ENCODE measurements at regions not wholly inside any gene's neighbourhood (a gene's known extent, or its start where the extent isn't known, plus 50 kb on each side); places are given as distances from the start of the nearest gene placed in this dataset.
A peak's percentile ranks its signal among the peaks of the same experiment; 100 is the strongest.

- H3K4me3 Mint-ChIP-seq: no peak overlapping the region
- peaks cover 2% of the 10 kb centered on the region for H3K4me1 Mint-ChIP-seq (ENCODE audit: low read depth)
- no peaks in the 10 kb centered on the region for H3K36me3 Mint-ChIP-seq (ENCODE audit: low read depth)
- no peak for DNase-seq
- no peak overlapping the region for H3K27ac Mint-ChIP-seq
- H3K9me3 Mint-ChIP-seq: no peaks in the 10 kb centered on the region
- peaks cover 13% of the 10 kb centered on the region for H3K27me3 Mint-ChIP-seq
These were observed 105.1 kb downstream of the TRAPPC11 start for GRCh38 chr4:183763990-183764754.

- Mint-ChIP-seq H3K27ac (no peak overlapping the region), H3K36me3 (ENCODE audit: low read depth) (no peaks in the 10 kb centered on the region), H3K9me3 (no peaks in the 10 kb centered on the region), H3K27me3 (peaks cover 13% of the 10 kb centered on the region), H3K4me1 (ENCODE audit: low read depth) (peaks cover 2% of the 10 kb centered on the region), H3K4me3 (no peak overlapping the region)
- no peak for DNase-seq
These were observed 106.3 kb downstream of the TRAPPC11 start for GRCh38 chr4:183765251-183765911.

- Mint-ChIP-seq H3K9me3 (no peaks in the 10 kb centered on the region), H3K27me3 (peaks cover 13% of the 10 kb centered on the region), H3K4me3 (no peak overlapping the region), H3K27ac (no peak overlapping the region), H3K4me1 (ENCODE audit: low read depth) (peaks cover 2% of the 10 kb centered on the region), H3K36me3 (ENCODE audit: low read depth) (no peaks in the 10 kb centered on the region)
- no peak for DNase-seq
These were observed 107.0 kb downstream of the TRAPPC11 start for GRCh38 chr4:183766140-183766539.

GRCh38 chr4:183770906-183771305, 111.8 kb downstream of the TRAPPC11 start:
- DNase-seq: no peak

GRCh38 chr4:183772361-183772760, 113.3 kb downstream of the TRAPPC11 start:
- no peaks in the 10 kb centered on the region for H3K36me3 Mint-ChIP-seq (ENCODE audit: low read depth)
- H3K9me3 Mint-ChIP-seq: no peaks in the 10 kb centered on the region
- DNase-seq: no peak
- no peaks in the 10 kb centered on the region for H3K4me1 Mint-ChIP-seq (ENCODE audit: low read depth)
- H3K27ac Mint-ChIP-seq: no peak overlapping the region
- no peaks in the 10 kb centered on the region for H3K27me3 Mint-ChIP-seq
- no peak overlapping the region for H3K4me3 Mint-ChIP-seq

More at GRCh38 chr4:183770906-183771305, 111.8 kb downstream of the TRAPPC11 start:
- Mint-ChIP-seq H3K4me1 (ENCODE audit: low read depth) (no peaks in the 10 kb centered on the region), H3K36me3 (ENCODE audit: low read depth) (no peaks in the 10 kb centered on the region), H3K27ac (no peak overlapping the region), H3K27me3 (peaks cover 5% of the 10 kb centered on the region), H3K4me3 (no peak overlapping the region), H3K9me3 (no peaks in the 10 kb centered on the region)

GRCh38 chr4:183773790-183774189, 114.7 kb downstream of the TRAPPC11 start:
- H3K36me3 Mint-ChIP-seq (ENCODE audit: low read depth): no peaks in the 10 kb centered on the region
- no peaks in the 10 kb centered on the region for H3K9me3 Mint-ChIP-seq
- no peak overlapping the region for H3K27ac Mint-ChIP-seq

GRCh38 chr4:183783306-183783705, 121.8 kb upstream of the STOX2 start:
- H3K4me1 Mint-ChIP-seq (ENCODE audit: low read depth): no peaks in the 10 kb centered on the region
- H3K27me3 Mint-ChIP-seq: peaks cover 32% of the 10 kb centered on the region
- H3K4me3 Mint-ChIP-seq: no peak overlapping the region
- no peaks in the 10 kb centered on the region for H3K36me3 Mint-ChIP-seq (ENCODE audit: low read depth)
- DNase-seq: no peak
- H3K27ac Mint-ChIP-seq: no peak overlapping the region
- no peaks in the 10 kb centered on the region for H3K9me3 Mint-ChIP-seq

More at GRCh38 chr4:183773790-183774189, 114.7 kb downstream of the TRAPPC11 start:
- H3K4me3 Mint-ChIP-seq: no peak overlapping the region
- DNase-seq: no peak
- no peaks in the 10 kb centered on the region for H3K4me1 Mint-ChIP-seq (ENCODE audit: low read depth)
- H3K27me3 Mint-ChIP-seq: no peaks in the 10 kb centered on the region

GRCh38 chr4:183783991-183784553, 121.0 kb upstream of the STOX2 start:
- no peak for DNase-seq
- H3K36me3 Mint-ChIP-seq (ENCODE audit: low read depth): no peaks in the 10 kb centered on the region
- no peaks in the 10 kb centered on the region for H3K9me3 Mint-ChIP-seq
- no peak overlapping the region for H3K4me3 Mint-ChIP-seq
- H3K27me3 Mint-ChIP-seq: peaks cover 32% of the 10 kb centered on the region
- H3K27ac Mint-ChIP-seq: no peak overlapping the region
- no peaks in the 10 kb centered on the region for H3K4me1 Mint-ChIP-seq (ENCODE audit: low read depth)

- Mint-ChIP-seq H3K27ac (no peak overlapping the region), H3K27me3 (peaks cover 51% of the 10 kb centered on the region), H3K4me3 (no peak overlapping the region), H3K9me3 (peaks cover 2% of the 10 kb centered on the region), H3K36me3 (ENCODE audit: low read depth) (no peaks in the 10 kb centered on the region), H3K4me1 (ENCODE audit: low read depth) (no peaks in the 10 kb centered on the region)
- no peak for DNase-seq
These were observed 116.7 kb upstream of the STOX2 start for GRCh38 chr4:183788308-183788905.

- H3K4me3 Mint-ChIP-seq: no peak overlapping the region
- H3K9me3 Mint-ChIP-seq: peaks cover 7% of the 10 kb centered on the region
- no peaks in the 10 kb centered on the region for H3K36me3 Mint-ChIP-seq (ENCODE audit: low read depth)
- no peaks in the 10 kb centered on the region for H3K4me1 Mint-ChIP-seq (ENCODE audit: low read depth)
- no peak for DNase-seq
- peaks cover 55% of the 10 kb centered on the region for H3K27me3 Mint-ChIP-seq
- no peak overlapping the region for H3K27ac Mint-ChIP-seq
These were observed 115.5 kb upstream of the STOX2 start for GRCh38 chr4:183789657-183790056.

- no peaks in the 10 kb centered on the region for H3K4me1 Mint-ChIP-seq (ENCODE audit: low read depth)
- H3K27me3 Mint-ChIP-seq: peaks cover 64% of the 10 kb centered on the region
- H3K27ac Mint-ChIP-seq: no peak overlapping the region
- H3K9me3 Mint-ChIP-seq: peaks cover 9% of the 10 kb centered on the region
- DNase-seq: no peak
- H3K4me3 Mint-ChIP-seq: no peak overlapping the region
- no peaks in the 10 kb centered on the region for H3K36me3 Mint-ChIP-seq (ENCODE audit: low read depth)
These were observed 114.4 kb upstream of the STOX2 start for GRCh38 chr4:183790661-183791060.

- Mint-ChIP-seq H3K27ac (no peak overlapping the region), H3K36me3 (ENCODE audit: low read depth) (no peaks in the 10 kb centered on the region), H3K4me1 (ENCODE audit: low read depth) (peaks cover 14% of the 10 kb centered on the region), H3K9me3 (peaks cover 9% of the 10 kb centered on the region), H3K27me3 (peaks cover 86% of the 10 kb centered on the region), H3K4me3 (peak overlapping the region; percentile 47)
- DNase-seq: peak; percentile 33
These were observed 108.1 kb upstream of the STOX2 start for GRCh38 chr4:183797011-183797444.

- Mint-ChIP-seq H3K4me3 (peak overlapping the region; percentile 42), H3K9me3 (peaks cover 6% of the 10 kb centered on the region), H3K27ac (no peak overlapping the region), H3K4me1 (ENCODE audit: low read depth) (peaks cover 14% of the 10 kb centered on the region), H3K36me3 (ENCODE audit: low read depth) (no peaks in the 10 kb centered on the region), H3K27me3 (peaks cover 82% of the 10 kb centered on the region)
- peak; percentile 34 for DNase-seq
These were observed 107.4 kb upstream of the STOX2 start for GRCh38 chr4:183797445-183798300.
